NCI-H1694 (cell line): ENCODE measurements at regions not wholly inside any gene's neighbourhood (a gene's known extent, or its start where the extent isn't known, plus 50 kb on each side); places are given as distances from the start of the nearest gene placed in this dataset.
"Not testable (repeated sequence)": the region's sequence is repeated elsewhere in the genome, so short reads cannot be mapped to it uniquely, and the experiment has no call there.

ENCODE experiments used
- DNase-seq: peaks from one replicate; lab custom pipeline; 2025; lab: John Stamatoyannopoulos, UW

DNA sequence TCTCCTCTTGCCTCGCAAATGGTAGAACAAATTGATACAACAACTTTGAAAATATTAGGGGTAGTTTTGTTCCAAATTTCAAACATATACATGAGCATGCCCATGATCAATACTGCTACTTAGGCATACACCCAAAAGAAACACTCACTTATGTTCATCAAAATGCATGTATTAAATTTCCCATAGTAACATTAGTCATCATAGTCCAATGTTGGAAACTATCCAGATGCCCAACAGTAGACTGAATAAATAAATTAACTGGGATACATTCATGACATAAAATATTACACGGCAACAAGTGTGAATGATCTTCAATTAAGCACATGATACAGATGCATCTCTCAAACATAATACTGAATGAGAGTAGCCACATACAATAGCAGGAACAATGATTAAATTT is 391.6 kb downstream of the CDH11 start:
- no peak for DNase-seq

DNA sequence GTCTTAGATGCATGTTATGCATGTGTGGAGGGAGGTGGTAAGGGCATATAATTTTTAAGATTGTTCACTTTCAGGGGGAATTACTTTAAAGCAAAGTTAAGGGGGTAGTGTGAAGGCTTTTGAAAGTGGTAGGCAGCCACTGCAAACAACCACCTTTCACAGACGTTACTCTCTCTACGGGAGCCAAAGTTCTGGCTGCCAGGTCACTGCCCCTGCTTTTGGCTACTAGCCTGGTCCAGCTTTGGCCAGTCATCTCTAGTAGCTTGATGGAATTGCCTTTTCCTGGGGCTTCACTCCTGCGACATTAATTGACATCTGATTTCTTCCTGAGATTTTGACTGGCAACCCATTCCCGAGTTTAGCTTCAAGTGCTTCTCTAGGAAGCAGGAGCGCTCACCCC is 397.5 kb downstream of the CDH11 start:
- DNase-seq: no peak

GRCh38 chr16:64718486-64718885 is 403.4 kb downstream of the CDH11 start:
- DNase-seq: no peak

DNA sequence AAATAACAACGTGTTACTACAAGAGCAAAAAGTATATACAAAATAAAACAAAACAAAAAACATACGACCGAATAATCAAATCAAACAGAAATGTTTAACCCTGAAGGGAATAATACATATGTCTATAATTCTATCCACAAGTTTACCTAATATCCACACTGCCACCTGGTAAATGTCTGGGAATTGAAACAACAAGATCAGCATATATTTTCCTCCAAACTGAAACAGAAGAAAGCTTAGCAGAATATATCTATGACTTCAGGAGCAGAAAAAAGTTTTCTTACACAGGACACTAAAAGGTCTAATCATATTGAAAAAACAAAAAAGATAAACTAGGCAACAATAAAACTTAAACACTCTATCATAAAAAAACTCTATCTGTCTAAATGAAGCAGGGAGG is 404.0 kb downstream of the CDH11 start:
- DNase-seq: no peak

DNA sequence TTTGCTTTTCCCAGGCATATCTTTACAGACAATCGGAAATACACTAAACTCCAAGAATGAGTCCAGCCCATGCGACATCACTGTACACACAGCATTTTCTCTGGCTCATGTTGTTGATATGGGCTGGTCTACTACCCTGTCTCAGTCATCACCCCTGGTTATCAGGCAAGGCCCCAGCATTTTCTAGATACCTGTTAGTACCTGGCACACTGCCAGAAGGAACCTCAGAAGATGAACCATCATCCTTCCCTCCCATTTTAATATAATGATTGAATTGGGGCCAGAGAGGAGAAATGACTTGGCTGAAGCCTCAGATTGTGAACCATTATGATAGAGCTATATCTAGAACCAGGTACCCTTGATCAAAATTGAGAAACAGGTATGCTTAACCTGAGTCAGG is 406.2 kb downstream of the CDH11 start:
- DNase-seq: no peak

DNA sequence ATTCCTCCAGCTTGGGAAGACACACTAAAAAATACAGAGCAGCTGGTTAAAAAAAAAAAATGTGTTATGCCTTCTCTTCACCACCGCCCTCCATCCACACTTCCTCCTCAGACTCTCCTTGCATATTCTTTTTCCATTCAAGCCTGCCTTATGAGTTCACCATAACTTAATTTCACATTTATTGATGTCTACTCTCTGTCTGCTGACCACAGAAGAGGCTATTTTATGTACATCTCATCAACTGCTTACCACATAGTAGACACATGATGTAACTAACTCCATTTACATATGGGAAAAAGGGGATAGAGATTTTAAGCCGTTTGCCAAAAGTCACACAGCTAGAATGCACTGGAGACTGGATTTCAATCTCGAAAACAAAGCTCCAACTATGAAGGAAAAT is 409.8 kb downstream of the CDH11 start:
- DNase-seq: no peak

DNA sequence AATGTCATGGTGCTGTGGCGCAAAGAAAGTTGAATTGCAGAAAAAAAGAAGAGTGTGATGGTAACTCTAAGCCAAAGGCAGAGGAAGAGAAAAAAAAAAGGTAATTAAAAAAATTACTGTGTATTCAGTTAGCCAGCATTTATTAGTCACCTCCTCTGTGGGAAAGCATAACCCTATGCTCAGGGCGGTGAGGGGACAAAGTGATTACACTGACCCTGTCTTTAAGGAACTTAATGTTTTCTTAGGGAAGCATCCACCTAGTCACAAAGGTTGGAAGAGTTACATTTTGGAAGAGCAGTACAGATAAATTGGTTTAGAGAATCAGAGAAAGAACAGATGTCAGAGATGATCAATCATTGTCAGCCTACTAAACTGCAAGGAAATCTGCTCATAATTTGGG is 410.3 kb downstream of the CDH11 start:
- DNase-seq: peak; percentile 61

DNA sequence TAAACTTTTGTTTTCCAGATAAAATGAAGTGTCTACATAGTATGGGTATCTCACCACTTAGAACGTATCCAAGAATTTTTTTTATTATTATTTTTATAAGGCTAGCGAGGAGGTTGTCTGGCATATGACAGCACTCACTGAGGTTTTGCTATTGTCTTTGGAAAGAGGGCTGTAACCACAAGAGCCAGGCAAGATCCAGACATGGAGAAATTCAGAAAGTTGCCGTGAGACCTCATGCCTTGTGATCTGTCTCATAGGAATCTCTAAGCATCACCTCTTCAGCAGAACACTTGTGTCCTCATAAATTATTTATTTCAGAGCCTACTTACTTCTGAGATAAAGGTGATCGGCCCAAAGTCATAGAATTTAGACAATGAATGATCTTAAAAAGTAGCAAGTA is 410.8 kb downstream of the CDH11 start:
- no peak for DNase-seq

GRCh38 chr16:64705443-64705842 is 416.4 kb downstream of the CDH11 start:
- DNase-seq: no peak

DNA sequence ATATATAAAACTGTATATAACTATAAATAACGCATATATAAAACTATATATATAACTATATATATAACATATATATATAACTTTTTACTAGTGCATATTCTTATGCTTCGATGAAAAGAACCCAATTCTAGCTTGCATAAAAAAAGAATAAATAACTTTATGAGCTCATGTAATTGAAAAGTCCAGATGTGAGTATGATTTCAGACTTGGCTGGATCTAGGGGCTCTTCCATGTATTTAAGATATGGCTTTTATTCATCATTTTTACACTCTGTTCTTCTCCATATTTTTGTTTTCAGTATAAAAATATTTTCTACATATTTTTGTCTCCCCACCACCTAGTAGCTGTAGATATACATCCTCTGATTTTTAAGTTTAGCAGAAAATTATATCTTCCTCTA is 417.5 kb downstream of the CDH11 start:
- no peak for DNase-seq

DNA sequence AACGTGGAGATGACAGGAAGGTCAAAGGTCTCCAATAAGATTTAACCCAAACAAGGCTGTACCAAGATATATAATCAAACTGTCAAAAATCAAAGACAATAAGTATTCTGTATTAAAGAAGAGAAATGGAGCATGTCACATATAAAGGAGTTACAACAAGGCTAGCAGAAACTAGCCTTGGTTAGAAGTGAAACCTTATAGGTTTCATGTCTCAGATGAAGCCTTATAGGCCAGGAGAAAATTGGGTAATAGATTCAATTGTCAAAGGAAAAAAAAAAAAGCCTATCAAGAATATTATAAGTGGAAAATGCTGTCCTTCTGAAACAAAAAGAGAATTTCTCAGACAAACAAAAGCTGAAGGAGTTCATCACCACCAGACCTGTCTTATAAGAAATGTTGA is 419.4 kb downstream of the CDH11 start:
- DNase-seq: no peak

- no peak for DNase-seq
Measured at GRCh38 chr16:64700628-64701027, 421.2 kb downstream of the CDH11 start.

GRCh38 chr16:64696866-64697265 is 425.0 kb downstream of the CDH11 start:
- no peak for DNase-seq

DNA sequence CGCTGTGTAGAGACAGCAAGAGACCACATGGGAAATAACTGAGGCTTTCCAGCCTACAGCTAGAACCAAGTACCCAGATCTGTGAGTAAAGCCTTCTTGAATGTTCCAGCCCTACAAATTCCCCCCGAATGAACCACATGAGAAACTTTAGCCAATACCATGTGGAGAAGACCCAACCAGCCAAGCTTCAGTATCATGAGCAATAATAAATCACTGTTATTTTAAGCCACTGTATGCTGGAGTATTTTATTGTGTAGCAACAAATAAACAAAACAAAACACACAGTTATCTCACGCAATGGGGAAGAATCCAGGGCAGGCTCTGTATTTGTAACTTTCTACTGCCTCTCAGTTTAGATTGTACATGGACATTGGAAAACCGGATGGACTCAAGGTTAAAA is 426.2 kb downstream of the CDH11 start:
- no peak for DNase-seq

GRCh38 chr16:64693946-64694345 is 427.9 kb downstream of the CDH11 start:
- DNase-seq: no peak

DNA sequence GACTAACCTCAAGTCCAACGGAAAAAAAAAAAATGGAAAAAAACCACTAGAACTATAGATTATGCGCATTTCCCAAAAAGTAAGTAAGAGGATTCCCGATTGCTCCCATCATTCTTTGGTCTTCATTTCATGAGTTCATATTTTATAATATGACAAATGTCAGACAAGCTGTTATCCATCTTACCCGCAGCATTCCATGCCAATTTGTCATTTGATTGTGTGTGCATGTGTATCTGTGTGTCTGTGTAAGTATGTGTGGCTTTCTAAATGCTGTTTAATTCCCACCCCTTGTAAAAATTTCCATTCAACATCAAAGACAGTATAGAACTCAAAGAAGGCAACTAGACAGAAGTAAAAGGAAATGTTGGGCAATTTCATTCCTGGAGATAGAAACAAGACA is 434.1 kb downstream of the CDH11 start:
- DNase-seq: no peak

GRCh38 chr16:64687123-64687522 is 434.7 kb downstream of the CDH11 start:
- DNase-seq: no peak

GRCh38 chr16:64679976-64680690 is 441.7 kb downstream of the CDH11 start:
- no peak for DNase-seq

- DNase-seq: no peak
Measured at GRCh38 chr16:64669573-64669972, 452.3 kb downstream of the CDH11 start.

DNA sequence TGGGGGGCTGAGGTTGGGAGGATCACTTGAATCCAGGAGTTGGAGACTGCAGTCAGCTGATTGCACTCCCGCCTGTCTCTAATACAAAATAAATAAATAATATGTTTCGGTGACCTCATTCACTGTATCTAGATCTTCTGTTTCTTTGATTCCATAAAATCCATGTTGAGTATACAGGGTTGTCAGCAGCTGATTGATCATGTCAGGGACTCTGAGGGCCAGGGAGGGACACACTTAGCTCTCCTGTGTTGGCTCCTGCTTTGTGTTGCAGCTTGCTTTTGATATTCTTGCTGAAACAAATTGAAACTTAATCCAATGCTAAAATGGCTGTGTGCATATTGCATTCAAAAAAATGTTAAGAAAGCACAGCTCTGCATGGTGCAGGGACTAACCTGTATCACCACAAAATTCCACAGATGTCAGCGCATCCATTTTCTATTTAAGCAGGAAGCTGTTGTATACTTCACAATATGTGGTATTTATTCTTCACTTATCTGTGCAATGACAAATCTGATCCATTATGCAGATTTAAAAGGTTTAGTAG is 454.5 kb downstream of the CDH11 start:
- no peak for DNase-seq

GRCh38 chr16:64662312-64662711 is 459.6 kb downstream of the CDH11 start:
- not testable (repeated sequence) for DNase-seq

GRCh38 chr16:64659866-64660265 is 462.0 kb downstream of the CDH11 start:
- DNase-seq: no peak

DNA sequence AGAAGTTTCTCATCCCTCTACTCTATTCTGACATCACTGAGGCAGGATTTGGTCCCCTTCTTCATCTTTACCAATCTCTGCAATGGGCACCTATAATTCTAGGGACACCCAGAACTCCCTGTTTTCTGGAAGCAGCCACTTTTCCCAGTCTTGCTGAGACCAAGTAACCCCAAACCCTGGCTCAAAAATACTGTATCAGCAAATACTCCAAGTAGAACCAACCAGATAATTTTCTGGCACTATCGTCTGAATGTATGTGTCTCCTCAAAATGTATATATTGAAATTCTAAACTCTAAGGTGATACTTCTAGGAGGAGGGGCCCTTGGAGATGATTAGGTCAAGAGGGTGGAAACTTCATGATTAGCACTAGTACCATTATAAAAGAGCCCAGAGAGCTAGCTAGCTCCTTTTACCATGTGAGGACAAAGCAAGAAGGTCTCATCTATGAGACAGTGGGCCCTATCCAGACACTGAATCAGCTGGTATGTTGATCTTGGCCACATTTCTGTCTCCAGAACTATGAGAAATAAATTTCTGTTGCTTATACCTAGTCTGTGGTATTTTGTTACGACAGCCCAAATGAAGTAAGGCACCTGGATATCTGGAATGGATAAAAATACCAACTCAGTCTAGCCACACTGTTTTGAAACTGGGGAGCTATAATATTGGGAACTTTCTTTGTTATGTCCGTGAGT is 464.4 kb downstream of the CDH11 start:
- no peak for DNase-seq

- DNase-seq: no peak
Measured at GRCh38 chr16:64656471-64656870, 465.4 kb downstream of the CDH11 start.
